ENCODE measurements at regions not wholly inside any gene's neighbourhood (a gene's known extent, or its start where the extent isn't known, plus 50 kb on each side); places are given as distances from the start of the nearest gene placed in this dataset.

DNA sequence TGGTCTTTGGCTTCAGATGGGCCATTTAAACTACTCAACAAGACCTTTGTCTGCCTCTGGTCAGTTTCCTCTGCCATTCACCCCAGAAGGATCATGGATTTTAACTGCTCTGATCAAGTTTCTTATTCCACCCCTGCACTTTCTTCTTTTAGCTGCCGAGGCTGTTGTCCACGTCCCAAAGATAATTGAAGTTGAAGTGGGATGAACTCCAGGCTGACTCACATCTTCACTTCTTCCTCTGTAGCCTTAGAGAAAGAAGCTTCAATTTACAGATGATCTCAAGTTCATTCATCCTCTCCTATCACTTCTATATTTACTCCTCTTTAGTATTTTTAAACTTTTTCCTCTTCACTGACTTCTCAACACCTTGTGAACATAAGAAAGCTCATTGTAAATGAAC, 651.6 kb downstream of the UTRN start:
- no peak for TF ChIP-seq POLR2A (IDR thresholded peaks at IDR 0.05)
- TF ChIP-seq, protein P1, sequence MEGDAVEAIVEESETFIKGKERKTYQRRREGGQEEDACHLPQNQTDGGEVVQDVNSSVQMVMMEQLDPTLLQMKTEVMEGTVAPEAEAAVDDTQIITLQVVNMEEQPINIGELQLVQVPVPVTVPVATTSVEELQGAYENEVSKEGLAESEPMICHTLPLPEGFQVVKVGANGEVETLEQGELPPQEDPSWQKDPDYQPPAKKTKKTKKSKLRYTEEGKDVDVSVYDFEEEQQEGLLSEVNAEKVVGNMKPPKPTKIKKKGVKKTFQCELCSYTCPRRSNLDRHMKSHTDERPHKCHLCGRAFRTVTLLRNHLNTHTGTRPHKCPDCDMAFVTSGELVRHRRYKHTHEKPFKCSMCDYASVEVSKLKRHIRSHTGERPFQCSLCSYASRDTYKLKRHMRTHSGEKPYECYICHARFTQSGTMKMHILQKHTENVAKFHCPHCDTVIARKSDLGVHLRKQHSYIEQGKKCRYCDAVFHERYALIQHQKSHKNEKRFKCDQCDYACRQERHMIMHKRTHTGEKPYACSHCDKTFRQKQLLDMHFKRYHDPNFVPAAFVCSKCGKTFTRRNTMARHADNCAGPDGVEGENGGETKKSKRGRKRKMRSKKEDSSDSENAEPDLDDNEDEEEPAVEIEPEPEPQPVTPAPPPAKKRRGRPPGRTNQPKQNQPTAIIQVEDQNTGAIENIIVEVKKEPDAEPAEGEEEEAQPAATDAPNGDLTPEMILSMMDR (IDR thresholded peaks at IDR 0.05): no peak
- no peak for TF ChIP-seq EP300 (IDR thresholded peaks at IDR 0.05)
- TF ChIP-seq POLR2AphosphoS5 (IDR thresholded peaks at IDR 0.05): no peak
- Histone ChIP-seq H3K36me3 (no peaks in the 10 kb centered on the region), H3K4me1 (no peaks in the 10 kb centered on the region), H3K4me3 (no peak overlapping the region), H3K27me3 (no peaks in the 10 kb centered on the region), H3K9me3 (no peaks in the 10 kb centered on the region), H3K27ac (no peak overlapping the region)
- DNase-seq: no peak
- no peak for ATAC-seq (ENCODE audit: low FRiP score in 2 of 2)
- 83 to 92% methylated on average over 2 of the region's 2 CpGs for WGBS, 2 donors

DNA sequence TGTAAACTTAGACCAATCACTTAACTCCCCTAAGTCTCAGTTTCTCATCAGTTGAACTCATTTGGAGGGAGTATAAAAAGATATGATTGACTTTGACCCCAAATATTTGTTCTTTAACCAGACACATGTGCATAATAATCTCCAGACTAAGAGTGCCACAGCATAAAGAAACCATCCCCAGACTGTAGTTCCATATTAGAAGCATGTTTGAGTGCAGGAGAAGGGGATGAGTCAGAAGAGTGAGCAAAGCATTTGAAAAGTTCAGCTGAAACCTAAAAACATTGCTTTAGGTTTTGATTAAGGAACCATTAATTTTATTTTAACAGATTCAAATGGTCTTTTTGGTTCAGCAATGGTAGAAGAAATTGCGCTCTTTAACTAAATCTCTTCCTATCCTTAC, 654.8 kb downstream of the UTRN start:
- Histone ChIP-seq H3K4me1 (no peaks in the 10 kb centered on the region), H3K36me3 (no peaks in the 10 kb centered on the region), H3K4me3 (no peak overlapping the region), H3K27ac (no peak overlapping the region), H3K27me3 (no peaks in the 10 kb centered on the region), H3K9me3 (no peaks in the 10 kb centered on the region)
- no peak for ATAC-seq (ENCODE audit: low FRiP score in 2 of 2)
- TF ChIP-seq EP300 (IDR thresholded peaks at IDR 0.05) (no peak), POLR2AphosphoS5 (IDR thresholded peaks at IDR 0.05) (no peak), POLR2A (IDR thresholded peaks at IDR 0.05) (no peak)
- TF ChIP-seq, protein P1 (IDR thresholded peaks at IDR 0.05): no peak
- WGBS, 2 donors: 92 to 94% methylated on average over 1 of the region's 1 CpG
- DNase-seq: no peak

DNA sequence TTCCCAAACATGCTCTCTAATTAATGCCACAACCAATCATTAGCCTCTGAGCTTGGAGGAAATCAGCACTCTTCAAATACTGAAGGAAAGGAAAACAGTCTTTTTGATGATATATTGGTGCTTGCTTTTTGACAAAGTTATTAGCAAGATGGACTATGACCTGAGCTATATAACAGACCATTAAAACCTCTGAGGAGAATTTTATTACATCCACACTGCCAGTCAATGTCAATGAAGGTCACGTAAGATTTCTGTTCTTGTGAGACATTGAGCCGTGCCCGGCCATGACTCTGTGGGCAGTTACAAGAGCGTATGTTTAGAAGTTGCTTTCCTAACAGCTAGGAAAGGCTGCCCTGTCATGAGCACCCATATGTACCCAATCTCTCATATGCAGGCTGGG, 659.0 kb downstream of the UTRN start:
- 94 to 98% methylated on average over 4 of the region's 4 CpGs for WGBS, 2 donors
- Histone ChIP-seq H3K27me3 (no peaks in the 10 kb centered on the region), H3K36me3 (no peaks in the 10 kb centered on the region), H3K4me3 (no peak overlapping the region), H3K9me3 (no peaks in the 10 kb centered on the region), H3K27ac (no peak overlapping the region), H3K4me1 (no peaks in the 10 kb centered on the region)
- TF ChIP-seq POLR2AphosphoS5 (IDR thresholded peaks at IDR 0.05): no peak
- no peak for TF ChIP-seq EP300 (IDR thresholded peaks at IDR 0.05)
- no peak for TF ChIP-seq POLR2A (IDR thresholded peaks at IDR 0.05)
- TF ChIP-seq, protein P1 (IDR thresholded peaks at IDR 0.05): no peak
- ATAC-seq (ENCODE audit: low FRiP score in 2 of 2) (no peak), DNase-seq (no peak)

DNA sequence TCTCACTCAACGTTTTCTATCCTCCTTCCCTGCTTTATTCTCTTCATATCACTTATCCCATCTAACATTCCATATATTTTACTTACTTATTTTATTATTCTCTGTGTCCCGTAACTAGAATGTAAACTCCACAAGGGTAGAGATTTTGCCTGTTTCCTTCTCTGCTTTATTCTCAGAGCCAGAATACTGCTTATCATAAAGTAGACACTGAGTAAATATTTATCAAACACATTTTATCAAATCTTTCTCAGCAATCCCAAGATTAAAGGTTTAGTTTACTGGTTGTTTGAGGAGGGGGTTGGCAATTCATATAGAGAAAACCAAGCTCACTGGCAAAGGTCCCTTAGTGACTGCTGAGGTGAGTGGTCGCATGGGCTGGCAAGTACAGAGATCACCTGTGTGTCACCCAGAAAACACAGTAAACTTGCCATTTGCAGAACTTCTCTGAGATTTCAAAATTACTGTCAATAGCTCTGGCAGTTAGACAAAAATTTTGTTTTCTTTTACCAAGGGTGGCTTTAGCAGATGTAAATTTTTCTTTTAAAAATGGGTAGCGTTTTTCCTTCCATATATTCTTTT, 662.4 kb downstream of the UTRN start:
- H3K4me1 ChIP-seq: no peaks in the 10 kb centered on the region
- H3K27me3 ChIP-seq: no peaks in the 10 kb centered on the region
- TF ChIP-seq EP300 (IDR thresholded peaks at IDR 0.05) (no peak), POLR2AphosphoS5 (IDR thresholded peaks at IDR 0.05) (no peak), POLR2A (IDR thresholded peaks at IDR 0.05) (no peak)
- TF ChIP-seq, protein P1 (IDR thresholded peaks at IDR 0.05): no peak
- H3K36me3 ChIP-seq: no peaks in the 10 kb centered on the region
- H3K9me3 ChIP-seq: no peaks in the 10 kb centered on the region
- no peak overlapping the region for H3K27ac ChIP-seq
- no peak for DNase-seq
- ATAC-seq (ENCODE audit: low FRiP score in 2 of 2): no peak
- no peak overlapping the region for H3K4me3 ChIP-seq
- 45 to 65% methylated on average over 4 of the region's 4 CpGs for WGBS, 2 donors

DNA sequence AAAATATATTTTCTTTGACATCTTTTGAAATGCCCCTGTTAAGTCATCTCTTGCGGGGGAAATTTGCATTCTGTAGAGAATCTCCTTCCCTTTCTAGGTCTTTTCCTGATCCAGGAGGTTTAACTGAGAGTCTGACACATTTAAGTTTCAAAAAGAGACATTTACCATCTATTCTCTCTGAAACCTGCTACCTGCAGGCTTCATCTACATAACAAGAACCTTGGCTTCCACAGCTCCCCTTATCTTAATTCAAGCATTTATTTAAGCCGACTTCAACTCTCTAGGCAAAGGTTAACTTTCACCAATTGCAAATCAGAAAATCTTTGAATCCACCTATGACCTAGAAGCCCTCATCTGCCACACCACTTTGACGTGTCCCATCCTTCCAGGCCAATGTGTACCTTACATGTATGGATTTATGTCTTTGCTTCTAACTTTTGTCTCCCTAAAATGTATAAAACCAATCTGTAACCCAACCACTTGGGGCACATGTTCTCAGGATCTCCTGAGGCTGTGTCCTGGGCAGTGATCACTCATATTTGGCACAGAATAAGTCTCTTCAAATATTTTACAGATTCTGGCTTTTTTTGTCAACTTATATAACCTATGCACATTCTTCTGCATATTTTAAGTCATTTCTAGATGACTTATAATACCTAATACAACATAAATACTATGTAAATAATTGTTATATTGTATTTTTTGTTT, 666.7 kb downstream of the UTRN start:
- Histone ChIP-seq H3K4me3 (no peak overlapping the region), H3K36me3 (no peaks in the 10 kb centered on the region), H3K4me1 (no peaks in the 10 kb centered on the region), H3K27me3 (no peaks in the 10 kb centered on the region), H3K9me3 (no peaks in the 10 kb centered on the region), H3K27ac (no peak overlapping the region)
- TF ChIP-seq EP300 (IDR thresholded peaks at IDR 0.05) (no peak), POLR2A (IDR thresholded peaks at IDR 0.05) (no peak), POLR2AphosphoS5 (IDR thresholded peaks at IDR 0.05) (no peak)
- TF ChIP-seq, protein P1 (IDR thresholded peaks at IDR 0.05): no peak
- WGBS, 2 donors: 68 to 72% methylated on average over 3 of the region's 3 CpGs
- DNase-seq: no peak
- no peak for ATAC-seq (ENCODE audit: low FRiP score in 2 of 2)

Measured in upper lobe of left lung (tissue), 6 donors.